ENCODE measurements at regions not wholly inside any gene's neighbourhood (a gene's known extent, or its start where the extent isn't known, plus 50 kb on each side); places are given as distances from the start of the nearest gene placed in this dataset.

DNA sequence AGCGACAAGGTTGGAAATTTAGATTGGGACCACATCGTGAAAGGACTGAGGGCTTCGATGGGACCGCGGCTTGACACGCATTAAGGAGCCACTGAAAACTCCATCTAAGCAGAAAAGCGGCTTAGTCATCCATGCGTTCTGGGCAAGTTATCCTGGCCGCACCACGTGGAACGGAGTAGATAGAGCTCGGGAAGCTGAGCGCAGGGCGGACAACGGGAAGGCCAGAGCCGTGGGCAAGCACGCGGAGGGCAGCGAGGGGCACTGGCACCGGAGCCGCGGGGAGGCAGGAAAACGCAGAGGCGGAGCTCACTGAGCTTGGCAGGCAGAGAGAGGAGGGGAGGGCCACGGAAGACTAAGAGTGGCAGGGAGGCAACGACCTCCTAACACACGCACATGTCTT lies 61.3 kb upstream of the VGLL4 start:
- intact Hi-C loops (cut with DNase I): no loop called here
- no peaks in the 10 kb centered on the region for H3K27me3 ChIP-seq
- H3K4me1 ChIP-seq: peaks cover 0 to 13% (median 3%) of the 10 kb centered on the region in 3 donors
- WGBS, 2 donors: 83 to 89% methylated on average over 27 of the region's 27 CpGs
- TF ChIP-seq CTCF (IDR thresholded peaks at IDR 0.05) (no peak), POLR2A (IDR thresholded peaks at IDR 0.05) (no peak)
- no peak overlapping the region for H3K4me3 ChIP-seq
- H3K36me3 ChIP-seq: peaks cover 0 to 11% (median 6%) of the 10 kb centered on the region in 3 donors
- DNase-seq: no peak
- peaks cover 0 to 5% (median 0%) of the 10 kb centered on the region in 3 donors for H3K9me3 ChIP-seq
- H3K27ac ChIP-seq: no peak overlapping the region

DNA sequence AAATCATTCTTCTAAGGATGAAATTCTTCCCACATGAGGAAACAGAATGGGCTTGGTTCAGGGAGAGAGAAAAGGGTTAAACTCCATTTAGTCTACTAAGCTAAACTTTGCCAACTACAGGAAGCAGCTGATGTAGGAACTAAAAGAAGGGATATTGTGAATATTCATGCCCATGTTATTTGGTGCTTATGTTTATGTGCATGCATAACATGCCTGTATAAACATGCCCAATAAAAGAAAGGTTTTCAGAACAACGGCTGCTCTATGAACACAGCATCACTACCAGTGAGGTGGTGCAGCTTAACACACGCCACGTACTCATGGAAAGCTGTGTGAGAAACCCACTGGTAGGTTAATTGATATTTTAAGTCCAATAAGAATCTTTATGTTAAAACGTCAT lies 59.4 kb upstream of the VGLL4 start:
- 41 to 49% methylated on average over 4 of the region's 4 CpGs for WGBS, 2 donors
- H3K4me3 ChIP-seq: no peak overlapping the region
- intact Hi-C loops (cut with DNase I): no loop called here
- peaks cover 0 to 22% (median 3%) of the 10 kb centered on the region in 3 donors for H3K4me1 ChIP-seq
- peaks cover 0 to 30% (median 6%) of the 10 kb centered on the region in 3 donors for H3K36me3 ChIP-seq
- no peaks in the 10 kb centered on the region for H3K9me3 ChIP-seq
- no peaks in the 10 kb centered on the region for H3K27me3 ChIP-seq
- peak overlapping the region in 1 of 4 donors; percentile 19 for H3K27ac ChIP-seq
- no peak for DNase-seq
- TF ChIP-seq CTCF (IDR thresholded peaks at IDR 0.05): no peak
- TF ChIP-seq POLR2A (IDR thresholded peaks at IDR 0.05): no peak

GRCh38 chr3:11699083-11699427 lies 55.3 kb upstream of the VGLL4 start:
- Histone ChIP-seq H3K27ac (peak overlapping the region in 1 of 4 donors; percentile 34), H3K9me3 (no peaks in the 10 kb centered on the region), H3K4me1 (peaks cover 0 to 22% (median 3%) of the 10 kb centered on the region in 3 donors), H3K36me3 (peaks cover 0 to 54% (median 6%) of the 10 kb centered on the region in 3 donors), H3K27me3 (no peaks in the 10 kb centered on the region), H3K4me3 (no peak overlapping the region)
- 51 to 84% methylated on average over 2 of the region's 2 CpGs for WGBS, 2 donors
- intact Hi-C loops (cut with DNase I): no loop called here
- no peak for TF ChIP-seq CTCF (IDR thresholded peaks at IDR 0.05)
- no peak for TF ChIP-seq POLR2A (IDR thresholded peaks at IDR 0.05)
- no peak for DNase-seq

GRCh38 chr3:11698326-11699082 lies 54.8 kb upstream of the VGLL4 start:
- TF ChIP-seq CTCF (IDR thresholded peaks at IDR 0.05) (no peak), POLR2A (IDR thresholded peaks at IDR 0.05) (no peak)
- DNase-seq: no peak
- no peaks in the 10 kb centered on the region for H3K9me3 ChIP-seq
- no peak overlapping the region for H3K4me3 ChIP-seq
- 66 to 73% methylated on average over 2 to 7 of the region's 7 CpGs for WGBS, 2 donors
- intact Hi-C loops (cut with DNase I): no loop called here
- H3K27ac ChIP-seq: peak overlapping the region in 1 of 4 donors; percentile 34
- no peaks in the 10 kb centered on the region for H3K27me3 ChIP-seq
- peaks cover 0 to 56% (median 6%) of the 10 kb centered on the region in 3 donors for H3K36me3 ChIP-seq
- peaks cover 0 to 18% (median 3%) of the 10 kb centered on the region in 3 donors for H3K4me1 ChIP-seq

GRCh38 chr3:11697701-11698100 lies 54.0 kb upstream of the VGLL4 start:
- peaks cover 0 to 64% (median 6%) of the 10 kb centered on the region in 3 donors for H3K36me3 ChIP-seq
- no peak for DNase-seq
- 92 to 94% methylated on average over 2 of the region's 2 CpGs for WGBS, 2 donors
- H3K4me3 ChIP-seq: no peak overlapping the region
- no peak overlapping the region for H3K27ac ChIP-seq
- H3K4me1 ChIP-seq: peaks cover 0 to 10% (median 0%) of the 10 kb centered on the region in 3 donors
- no peaks in the 10 kb centered on the region for H3K9me3 ChIP-seq
- intact Hi-C loops (cut with DNase I): no loop called here
- no peak for TF ChIP-seq POLR2A (IDR thresholded peaks at IDR 0.05)
- no peak for TF ChIP-seq CTCF (IDR thresholded peaks at IDR 0.05)
- no peaks in the 10 kb centered on the region for H3K27me3 ChIP-seq
